ENCODE measurements at regions not wholly inside any gene's neighbourhood (a gene's known extent, or its start where the extent isn't known, plus 50 kb on each side); places are given as distances from the start of the nearest gene placed in this dataset.

DNA sequence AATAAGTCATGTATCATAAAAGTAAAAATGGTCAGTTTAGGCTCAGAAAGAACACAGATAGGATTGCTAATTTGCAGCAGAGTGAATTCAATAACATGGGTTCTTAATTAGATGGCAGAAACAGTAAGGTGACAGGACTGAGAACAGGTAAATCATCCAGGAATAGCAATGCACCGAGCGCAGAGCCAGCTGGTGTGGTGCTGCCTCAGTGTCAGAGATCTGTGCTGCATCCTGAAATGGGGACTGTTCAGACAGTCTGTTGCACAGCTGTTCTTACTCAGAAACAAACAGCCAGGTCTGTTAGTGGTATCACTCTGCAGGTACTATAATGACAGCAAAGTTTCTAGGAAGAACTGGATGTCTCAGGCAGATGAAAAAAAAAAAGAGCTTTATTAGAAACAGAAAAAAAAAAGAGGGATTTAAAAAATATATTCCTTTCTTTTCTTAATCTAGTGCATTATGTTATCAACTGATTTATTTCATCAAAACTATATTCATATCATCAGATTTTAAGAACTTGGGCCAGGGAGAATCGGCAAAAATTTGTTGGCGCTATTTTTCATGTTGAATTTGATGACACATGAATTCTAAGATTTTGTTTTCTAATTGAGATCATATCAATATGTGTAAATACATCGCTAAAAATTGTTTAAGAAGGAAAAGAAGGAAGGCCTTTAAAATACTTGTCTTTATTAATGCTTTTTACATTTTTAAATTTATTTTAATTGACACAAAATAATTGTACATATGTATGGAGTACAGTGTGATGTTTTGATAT, 501.8 kb downstream of the PRKD1 start:
- intact Hi-C loops (cut with DNase I) = no loop called here
- H3K4me3 ChIP-seq = no peak overlapping the region
- H3K4me1 ChIP-seq = no peaks in the 10 kb centered on the region
- DNase-seq (ENCODE audit: extremely low spot score) = no peak
- WGBS = 60% methylated on average over 5 of the region's 5 CpGs
- no peaks in the 10 kb centered on the region for H3K36me3 ChIP-seq
- no peaks in the 10 kb centered on the region for H3K9me3 ChIP-seq
- TF ChIP-seq, protein P1, sequence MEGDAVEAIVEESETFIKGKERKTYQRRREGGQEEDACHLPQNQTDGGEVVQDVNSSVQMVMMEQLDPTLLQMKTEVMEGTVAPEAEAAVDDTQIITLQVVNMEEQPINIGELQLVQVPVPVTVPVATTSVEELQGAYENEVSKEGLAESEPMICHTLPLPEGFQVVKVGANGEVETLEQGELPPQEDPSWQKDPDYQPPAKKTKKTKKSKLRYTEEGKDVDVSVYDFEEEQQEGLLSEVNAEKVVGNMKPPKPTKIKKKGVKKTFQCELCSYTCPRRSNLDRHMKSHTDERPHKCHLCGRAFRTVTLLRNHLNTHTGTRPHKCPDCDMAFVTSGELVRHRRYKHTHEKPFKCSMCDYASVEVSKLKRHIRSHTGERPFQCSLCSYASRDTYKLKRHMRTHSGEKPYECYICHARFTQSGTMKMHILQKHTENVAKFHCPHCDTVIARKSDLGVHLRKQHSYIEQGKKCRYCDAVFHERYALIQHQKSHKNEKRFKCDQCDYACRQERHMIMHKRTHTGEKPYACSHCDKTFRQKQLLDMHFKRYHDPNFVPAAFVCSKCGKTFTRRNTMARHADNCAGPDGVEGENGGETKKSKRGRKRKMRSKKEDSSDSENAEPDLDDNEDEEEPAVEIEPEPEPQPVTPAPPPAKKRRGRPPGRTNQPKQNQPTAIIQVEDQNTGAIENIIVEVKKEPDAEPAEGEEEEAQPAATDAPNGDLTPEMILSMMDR (IDR thresholded peaks at IDR 0.05) = no peak
- TF ChIP-seq POLR2AphosphoS5 (IDR thresholded peaks at IDR 0.05) = no peak
- no peak overlapping the region for H3K27ac ChIP-seq (replicated peaks in 1 of 4)
- H3K27me3 ChIP-seq = no peaks in the 10 kb centered on the region

DNA sequence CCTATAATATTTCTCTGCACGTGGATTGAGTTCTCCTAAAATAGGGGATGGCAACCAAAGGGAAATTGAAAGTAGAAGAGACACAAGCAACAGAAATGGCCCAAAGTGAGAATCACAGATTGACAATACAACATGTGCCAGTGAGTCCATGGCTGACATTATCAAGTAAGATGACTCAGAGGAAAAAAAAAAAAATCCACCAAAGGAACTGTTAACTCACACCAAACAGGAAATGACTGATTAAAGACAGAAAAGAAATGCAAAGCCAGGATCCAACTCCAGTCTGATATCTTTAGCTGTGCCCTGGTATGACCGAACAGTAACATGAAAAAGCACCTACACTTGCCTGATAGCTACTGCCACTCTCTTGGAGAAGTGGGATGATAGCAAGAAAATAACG, 485.0 kb downstream of the PRKD1 start:
- H3K4me1 ChIP-seq = no peaks in the 10 kb centered on the region
- 78% methylated on average over 3 of the region's 3 CpGs for WGBS
- no peak overlapping the region for H3K4me3 ChIP-seq
- DNase-seq (ENCODE audit: extremely low spot score) = no peak
- TF ChIP-seq EP300 (IDR thresholded peaks at IDR 0.05) (no peak), POLR2A (IDR thresholded peaks at IDR 0.05; ENCODE audit: low read depth) (no peak), POLR2AphosphoS5 (IDR thresholded peaks at IDR 0.05) (no peak)
- TF ChIP-seq, protein P1 (IDR thresholded peaks at IDR 0.05) = no peak
- intact Hi-C loops (cut with DNase I) = no loop called here
- H3K27me3 ChIP-seq = no peaks in the 10 kb centered on the region
- H3K36me3 ChIP-seq = no peaks in the 10 kb centered on the region
- H3K27ac ChIP-seq (replicated peaks in 1 of 4) = no peak overlapping the region
- no peaks in the 10 kb centered on the region for H3K9me3 ChIP-seq

DNA sequence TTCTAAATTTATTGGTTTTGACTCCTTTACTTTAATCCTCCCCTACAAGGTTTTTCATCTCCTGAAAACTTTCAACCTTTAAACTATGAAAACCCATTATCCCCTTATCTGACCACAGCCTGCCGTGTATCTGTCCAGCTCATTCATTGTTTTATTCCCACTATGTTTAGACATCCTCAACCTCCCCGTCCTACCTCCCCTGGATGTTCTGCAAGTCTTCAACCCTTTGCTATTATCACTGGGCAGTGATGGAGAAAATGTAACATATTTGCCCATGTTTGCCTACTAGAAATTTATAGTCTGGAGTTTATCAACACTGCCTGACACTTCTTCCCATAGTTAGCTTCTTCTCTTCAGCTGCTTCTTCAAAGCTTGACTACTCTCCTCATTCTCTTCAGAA, 483.4 kb downstream of the PRKD1 start:
- DNase-seq (ENCODE audit: extremely low spot score) = no peak
- Histone ChIP-seq H3K27ac (replicated peaks in 1 of 4) (no peak overlapping the region), H3K4me3 (no peak overlapping the region), H3K36me3 (no peaks in the 10 kb centered on the region), H3K9me3 (no peaks in the 10 kb centered on the region), H3K27me3 (no peaks in the 10 kb centered on the region), H3K4me1 (no peaks in the 10 kb centered on the region)
- TF ChIP-seq, protein P1 (IDR thresholded peaks at IDR 0.05) = no peak
- TF ChIP-seq POLR2AphosphoS5 (IDR thresholded peaks at IDR 0.05) = no peak
- TF ChIP-seq EP300 (IDR thresholded peaks at IDR 0.05) = no peak
- no peak for TF ChIP-seq POLR2A (IDR thresholded peaks at IDR 0.05; ENCODE audit: low read depth)
- 85% methylated on average over 2 of the region's 2 CpGs for WGBS
- intact Hi-C loops (cut with DNase I) = no loop called here

DNA sequence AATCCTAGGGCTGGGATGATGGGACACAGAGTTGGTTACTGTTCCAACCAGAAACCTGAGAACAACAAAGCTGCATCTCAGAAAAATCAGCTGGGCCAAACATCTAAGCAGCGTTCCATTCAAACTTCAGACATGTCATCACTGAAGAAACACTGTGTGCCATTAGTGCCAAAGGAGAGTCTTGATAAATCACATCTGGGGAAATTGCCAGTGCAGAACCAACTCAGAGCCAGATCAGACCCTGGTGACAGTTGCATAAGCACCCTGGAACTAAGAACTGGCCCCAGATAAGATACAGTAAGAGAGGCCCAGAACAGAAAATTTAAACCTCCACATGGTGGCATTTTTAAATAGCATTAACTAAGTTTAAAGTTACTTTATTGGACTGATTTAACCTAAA, 482.8 kb downstream of the PRKD1 start:
- no peaks in the 10 kb centered on the region for H3K4me1 ChIP-seq
- H3K9me3 ChIP-seq = no peaks in the 10 kb centered on the region
- no peak overlapping the region for H3K27ac ChIP-seq (replicated peaks in 1 of 4)
- H3K36me3 ChIP-seq = no peaks in the 10 kb centered on the region
- 40% methylated on average over 1 of the region's 1 CpG for WGBS
- H3K4me3 ChIP-seq = no peak overlapping the region
- intact Hi-C loops (cut with DNase I) = no loop called here
- DNase-seq (ENCODE audit: extremely low spot score) = no peak
- H3K27me3 ChIP-seq = no peaks in the 10 kb centered on the region
- TF ChIP-seq POLR2A (IDR thresholded peaks at IDR 0.05; ENCODE audit: low read depth) (no peak), POLR2AphosphoS5 (IDR thresholded peaks at IDR 0.05) (no peak), EP300 (IDR thresholded peaks at IDR 0.05) (no peak)
- TF ChIP-seq, protein P1 (IDR thresholded peaks at IDR 0.05) = no peak

DNA sequence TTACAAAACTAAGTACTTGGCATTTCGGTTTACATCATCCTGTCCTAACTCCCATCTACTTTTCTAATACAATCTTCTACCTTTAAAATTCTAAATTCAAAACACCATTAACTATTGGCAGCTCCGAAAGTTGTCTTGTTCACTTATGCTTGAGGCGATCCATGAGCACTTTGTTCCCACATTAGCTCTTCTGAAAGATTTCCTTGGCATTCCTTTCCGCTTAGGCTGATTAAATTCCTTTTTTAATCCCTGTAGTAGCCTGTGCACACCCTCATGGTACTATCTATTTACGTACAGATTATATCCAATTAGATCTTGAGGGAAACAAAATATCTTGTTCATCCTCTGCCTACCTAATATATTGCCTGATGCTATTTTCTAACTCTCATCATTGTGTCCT, 480.7 kb downstream of the PRKD1 start:
- no peaks in the 10 kb centered on the region for H3K9me3 ChIP-seq
- no peak for DNase-seq (ENCODE audit: extremely low spot score)
- WGBS = 91% methylated on average over 5 of the region's 5 CpGs
- H3K27me3 ChIP-seq = no peaks in the 10 kb centered on the region
- no peaks in the 10 kb centered on the region for H3K36me3 ChIP-seq
- TF ChIP-seq EP300 (IDR thresholded peaks at IDR 0.05) (no peak), POLR2A (IDR thresholded peaks at IDR 0.05; ENCODE audit: low read depth) (no peak), POLR2AphosphoS5 (IDR thresholded peaks at IDR 0.05) (no peak)
- TF ChIP-seq, protein P1 (IDR thresholded peaks at IDR 0.05) = no peak
- H3K4me1 ChIP-seq = no peaks in the 10 kb centered on the region
- H3K4me3 ChIP-seq = no peak overlapping the region
- intact Hi-C loops (cut with DNase I) = no loop called here
- H3K27ac ChIP-seq (replicated peaks in 1 of 4) = no peak overlapping the region
